Endothelial cell of umbilical vein (primary cell): ENCODE measurements at regions not wholly inside any gene's neighbourhood (a gene's known extent, or its start where the extent isn't known, plus 50 kb on each side); places are given as distances from the start of the nearest gene placed in this dataset.

Source experiments
- BruUV-seq: library from RNA; stranded (reverse); fragments of 400-500 nt; replicated peaks from 2 replicates; lab custom pipeline; 2021; lab: Mats Ljungman, UMichigan
- CTCF ChIA-PET: fragments of 300-600, 350-600 bp; sonication (Branson Sonifier 250); formaldehyde crosslinking; loops from one replicate; lab custom pipeline; 2021; ENCODE audit warnings: antibody characterized with exemption, inconsistent platforms; lab: Charles Lee
- POLR2A ChIA-PET: fragments of 300-600, 350-600 bp; sonication (Branson Sonifier 250); formaldehyde crosslinking; loops from one replicate; lab custom pipeline; 2021; ENCODE audit warnings: antibody characterized with exemption, inconsistent platforms; lab: Charles Lee
- DNase-seq: peaks from one replicate; pipeline ENCODE4 v3.0.0-alpha.2; 2011; ENCODE audit warnings: low read depth, low spot score
- FAIRE-seq: peaks from 2 replicates; lab custom pipeline; 2011; peaks lifted over from hg19 to GRCh38; lab: Jason Lieb, UNC
- H2AFZ ChIP-seq: 2 replicates; pipeline ENCODE4 v1.6.0; 2012; ENCODE audit warnings: low read depth, low read length, control low read depth, inconsistent platforms
- H3K27ac ChIP-seq: 2 replicates; pipeline ENCODE4 v1.5.1; 2011; ENCODE audit warnings: low read depth, mild to moderate bottlenecking, control low read depth, low read length, moderate library complexity; ENCODE audit not compliant: insufficient read depth
- H3K27me3 ChIP-seq, 2 experiments: 2 replicates each; pipeline versions ENCODE4 v1.6.0 to v1.6.1; 2011; ENCODE audit warnings: low read length in 2 of 2, mixed read lengths in 1 of 2; ENCODE audit not compliant: control insufficient read depth in 2 of 2, insufficient read depth in 2 of 2
- H3K36me3 ChIP-seq, 2 experiments: 2 replicates in 1 of 2; 3 replicates in 1 of 2; pipeline ENCODE4 v1.5.1; 2011; ENCODE audit warnings: low read length in 2 of 2, mild to moderate bottlenecking in 1 of 2, moderate library complexity in 1 of 2; ENCODE audit not compliant: control insufficient read depth in 2 of 2, insufficient read depth in 2 of 2; ENCODE audit errors: extremely low read depth in 1 of 2
- H3K4me1 ChIP-seq: 3 replicates; pipeline ENCODE4 v1.5.1; 2011; ENCODE audit warnings: mild to moderate bottlenecking, low read length; ENCODE audit not compliant: control insufficient read depth, insufficient read depth; ENCODE audit errors: extremely low read depth
- H3K4me2 ChIP-seq: 2 replicates; pipeline ENCODE4 v1.6.1; 2011; ENCODE audit warnings: low read length, control low read depth, mixed read lengths; ENCODE audit not compliant: insufficient read depth
- H3K4me3 ChIP-seq, 3 experiments: fragments of 200-600 bp in 1 of 3; sonication (generic), shearing (Covaris generic) in 1 of 3; replicated peaks in 1 of 3; 2 replicates each; pipeline ENCODE4 v1.5.1; 2011 to 2016; ENCODE audit warnings: control low read depth in 3 of 3, low read length in 3 of 3, mild to moderate bottlenecking in 2 of 3, inconsistent platforms in 1 of 3, low read depth in 1 of 3, moderate library complexity in 1 of 3; ENCODE audit not compliant: insufficient read depth in 1 of 3
- H3K79me2 ChIP-seq: 2 replicates; pipeline ENCODE4 v1.6.0; 2012; ENCODE audit warnings: low read length, inconsistent platforms; ENCODE audit not compliant: control insufficient read depth, insufficient read depth
- H3K9ac ChIP-seq: replicated peaks from 2 replicates; pipeline ENCODE3; 2011; ENCODE audit warnings: low read length, control low read depth; ENCODE audit not compliant: insufficient read depth; ENCODE audit errors: extremely low read depth
- H3K9me1 ChIP-seq: replicated peaks from 3 replicates; pipeline ENCODE4 v1.6.0; 2011; ENCODE audit warnings: mild to moderate bottlenecking, low read length; ENCODE audit not compliant: control insufficient read depth, insufficient read depth; ENCODE audit errors: extremely low read depth
- H3K9me3 ChIP-seq: replicated peaks from 2 replicates; pipeline ENCODE4 v1.5.1; 2012; ENCODE audit warnings: low read length, inconsistent platforms; ENCODE audit not compliant: control insufficient read depth, insufficient read depth
- H4K20me1 ChIP-seq: replicated peaks from 2 replicates; pipeline ENCODE3; 2011; ENCODE audit warnings: mild to moderate bottlenecking, low read length; ENCODE audit not compliant: control insufficient read depth, insufficient read depth; ENCODE audit errors: extremely low read depth
- CTCF ChIP-seq, 2 donors: IDR thresholded peaks; 1 replicate in 1 of 2; 2 replicates in 1 of 2; pipeline ENCODE4 v1.5.1; 2011; ENCODE audit warnings: low read length in 2 of 2, mild to moderate bottlenecking in 2 of 2, moderate library complexity in 2 of 2, control low read depth in 1 of 2, inconsistent platforms in 1 of 2, low read depth in 1 of 2; ENCODE audit not compliant: insufficient read depth in 1 of 2; ENCODE audit errors: extremely low read depth in 1 of 2
- EZH2 ChIP-seq: IDR thresholded peaks from 2 replicates; pipeline ENCODE4 v1.6.1; 2012; ENCODE audit warnings: borderline replicate concordance, low read depth, mild to moderate bottlenecking, moderate library complexity, low read length, inconsistent platforms; ENCODE audit not compliant: severe bottlenecking
- FOS ChIP-seq: IDR thresholded peaks from 2 replicates; pipeline ENCODE4 v1.6.1; 2011; ENCODE audit warnings: mild to moderate bottlenecking, low read length, moderate library complexity, borderline replicate concordance; ENCODE audit not compliant: insufficient read depth
- GATA2 ChIP-seq: IDR thresholded peaks from 2 replicates; pipeline ENCODE4 v1.7.0; 2011; ENCODE audit warnings: low read depth, mild to moderate bottlenecking, moderate library complexity, mixed read lengths, low read length; ENCODE audit not compliant: insufficient read length, insufficient read depth
- JUN ChIP-seq: IDR thresholded peaks from 2 replicates; pipeline ENCODE4 v1.6.1; 2011; ENCODE audit warnings: borderline replicate concordance, low read depth; ENCODE audit not compliant: insufficient read length, insufficient read depth
- MAX ChIP-seq: IDR thresholded peaks from 2 replicates; pipeline ENCODE4 v1.6.1; 2011; ENCODE audit not compliant: insufficient read depth, insufficient read length
- MYC ChIP-seq: IDR thresholded peaks from one replicate; pipeline ENCODE4 v1.6.1; 2011; ENCODE audit warnings: mild to moderate bottlenecking, low read depth, low read length
- POLR2A ChIP-seq: IDR thresholded peaks from 2 replicates; pipeline ENCODE4 v1.6.1; 2012; ENCODE audit warnings: low read depth, mild to moderate bottlenecking, control low read depth, low read length
- POLR2AphosphoS5 ChIP-seq: IDR thresholded peaks from 2 replicates; pipeline ENCODE4 v1.6.1; 2012; ENCODE audit warnings: low read depth, mild to moderate bottlenecking, control low read depth, low read length, moderate library complexity; ENCODE audit not compliant: insufficient read depth
- dilution Hi-C: fragments of 300-500 bp; cut with MboI; formaldehyde crosslinking; loops from one replicate; pipeline ENCODE4 v1.15.0; 2019; ENCODE audit warnings: low sequenced_read_pairs; ENCODE audit not compliant: extremely low pct_ligation_motif_present
- intact Hi-C: fragments of 100-400 bp; cut with micrococcal nuclease; formaldehyde crosslinking; loops from one replicate; pipeline ENCODE4 v1.10.0; 2022

- no peak for TF ChIP-seq MAX
- no peak for TF ChIP-seq POLR2AphosphoS5
- no peak for TF ChIP-seq EZH2
- no peak for TF ChIP-seq MYC
- no peak for TF ChIP-seq CTCF (IDR thresholded peaks at IDR 0.05; ENCODE audit: extremely low read depth in 1 of 2, insufficient read depth in 1 of 2, low read depth in 1 of 2, low read length in 2 of 2)
- TF ChIP-seq POLR2A: no peak
- no peak for TF ChIP-seq GATA2
- TF ChIP-seq FOS: no peak
- TF ChIP-seq JUN: no peak
- dilution Hi-C loops (no loop called here), intact Hi-C loops (no loop called here)
- Histone ChIP-seq H2AFZ (no peak overlapping the region), H3K4me1 (no peaks in the 10 kb centered on the region), H3K27me3 (no peaks in the 10 kb centered on the region), H3K27ac (no peak overlapping the region), H3K4me3 (no peak overlapping the region), H3K9ac (no peak overlapping the region), H3K4me2 (no peak overlapping the region), H3K9me3 (no peaks in the 10 kb centered on the region), H4K20me1 (no peaks in the 10 kb centered on the region), H3K9me1 (no peaks in the 10 kb centered on the region), H3K36me3 (no peaks in the 10 kb centered on the region), H3K79me2 (no peaks in the 10 kb centered on the region)
- POLR2A ChIA-PET: no interaction called here
- no TSS peak for BruUV-seq
- no peak for FAIRE-seq
- no peak for DNase-seq
- CTCF ChIA-PET: interaction anchor here (1.3 to 1.7 kb wide), 2 partner anchors 33 to 330 kb away, joined by 3 to 6 read pairs; no protein-coding TSS in a partner anchor
Observed at GRCh38 chr21:15999741-16000140, 270.0 kb downstream of the USP25 start.
